Neural progenitor cell (in vitro differentiated cells): ENCODE measurements at regions not wholly inside any gene's neighbourhood (a gene's known extent, or its start where the extent isn't known, plus 50 kb on each side); places are given as distances from the start of the nearest gene placed in this dataset.
A peak's percentile ranks its signal among the peaks of the same experiment; 100 is the strongest.

ENCODE experiments used
- DNase-seq: peaks from one replicate; pipeline ENCODE4 v3.0.0-alpha.2; 2016; ENCODE audit warnings: low spot score
- H2AFZ ChIP-seq: fragments of 200-600 bp; sonication (generic); replicated peaks from 2 replicates; pipeline ENCODE4 v1.6.1; 2016; ENCODE audit warnings: antibody characterized with exemption
- H3F3A ChIP-seq: fragments of 200-600 bp; sonication (generic); 2 replicates; pipeline ENCODE4 v1.6.1; 2016; ENCODE audit warnings: antibody characterized with exemption, low read depth
- H3K27ac ChIP-seq: fragments of 200-600 bp; sonication (generic); 2 replicates; pipeline ENCODE4 v1.5.1; 2016; ENCODE audit warnings: mild to moderate bottlenecking
- H3K27me3 ChIP-seq: fragments of 200-600 bp; sonication (generic); 2 replicates; pipeline ENCODE4 v1.6.1; 2016; ENCODE audit warnings: mild to moderate bottlenecking, moderate library complexity
- H3K36me3 ChIP-seq: fragments of 200-600 bp; sonication (generic); 2 replicates; pipeline ENCODE4 v1.5.1; 2016
- H3K4me1 ChIP-seq: fragments of 200-600 bp; sonication (generic); 2 replicates; pipeline ENCODE4 v1.6.1; 2016; ENCODE audit warnings: mixed run types
- H3K4me2 ChIP-seq: fragments of 200-600 bp; sonication (generic); 2 replicates; pipeline ENCODE4 v1.6.1; 2016
- H3K4me3 ChIP-seq: fragments of 200-600 bp; sonication (generic); 2 replicates; pipeline ENCODE4 v1.5.1; 2016
- H3K79me2 ChIP-seq: fragments of 200-600 bp; sonication (generic); 2 replicates; pipeline ENCODE4 v1.6.1; 2016; ENCODE audit warnings: low read depth
- H3K9ac ChIP-seq: fragments of 200-600 bp; sonication (generic); 2 replicates; pipeline ENCODE4 v1.6.1; 2016
- H3K9me3 ChIP-seq: fragments of 200-600 bp; sonication (generic); 2 replicates; pipeline ENCODE4 v1.5.1; 2016; ENCODE audit warnings: low read depth
- H4K20me1 ChIP-seq: fragments of 200-600 bp; sonication (generic); 2 replicates; pipeline ENCODE4 v1.6.1; 2016; ENCODE audit warnings: low read depth
- H3K27ac Mint-ChIP-seq: 3 replicates; pipeline ENCODE4 v1.8.0; 2021; ENCODE audit warnings: mixed read lengths
- H3K27me3 Mint-ChIP-seq: 2 replicates; pipeline ENCODE4 v1.8.0; 2022; ENCODE audit warnings: low read depth, mild to moderate bottlenecking, inconsistent platforms, moderate library complexity, mixed read lengths; ENCODE audit not compliant: insufficient read depth
- H3K36me3 Mint-ChIP-seq: 3 replicates; pipeline ENCODE4 v1.8.0; 2021; ENCODE audit warnings: mixed read lengths
- H3K4me1 Mint-ChIP-seq: 3 replicates; pipeline ENCODE4 v1.8.0; 2021; ENCODE audit warnings: mixed read lengths
- H3K4me3 Mint-ChIP-seq: 3 replicates; pipeline ENCODE4 v1.8.0; 2021; ENCODE audit warnings: mild to moderate bottlenecking, moderate library complexity, mixed read lengths
- H3K9me3 Mint-ChIP-seq: 3 replicates; pipeline ENCODE4 v1.8.0; 2020; ENCODE audit warnings: mixed read lengths
- CTCF ChIP-seq: fragments of 200-600 bp; sonication (generic); IDR thresholded peaks from 2 replicates; pipeline ENCODE4 v1.5.1; 2017; ENCODE audit warnings: antibody characterized with exemption, mild to moderate bottlenecking
- EZH2 ChIP-seq: fragments of 200-600 bp; sonication (generic); IDR thresholded peaks from 2 replicates; pipeline ENCODE4 v1.6.1; 2017; ENCODE audit warnings: antibody characterized with exemption, mild to moderate bottlenecking, moderate library complexity
- EZH2phosphoT487 ChIP-seq: fragments of 200-600 bp; sonication (generic); IDR thresholded peaks from 2 replicates; pipeline ENCODE4 v1.6.1; 2017; ENCODE audit warnings: antibody characterized with exemption

- Histone ChIP-seq H2AFZ (peak overlapping the region; percentile 65), H3K9ac (no peak overlapping the region), H3F3A (no peaks in the 10 kb centered on the region), H3K4me2 (no peak overlapping the region), H3K27me3 (no peaks in the 10 kb centered on the region), H3K36me3 (no peaks in the 10 kb centered on the region), H4K20me1 (no peaks in the 10 kb centered on the region), H3K9me3 (no peaks in the 10 kb centered on the region), H3K4me1 (no peaks in the 10 kb centered on the region), H3K27ac (no peak overlapping the region), H3K4me3 (no peak overlapping the region), H3K79me2 (no peaks in the 10 kb centered on the region)
- Mint-ChIP-seq H3K9me3 (no peaks in the 10 kb centered on the region), H3K4me1 (peaks cover 4% of the 10 kb centered on the region), H3K36me3 (no peaks in the 10 kb centered on the region), H3K27me3 (peaks cover 3% of the 10 kb centered on the region), H3K4me3 (no peak overlapping the region), H3K27ac (no peak overlapping the region)
- TF ChIP-seq CTCF: peak; percentile 85
- no peak for TF ChIP-seq EZH2
- DNase-seq: peak; percentile 91
These were observed 133.3 kb upstream of the RAI14 start for GRCh38 chr5:34522599-34523386.

- Mint-ChIP-seq H3K4me1 (peaks cover 4% of the 10 kb centered on the region), H3K36me3 (no peaks in the 10 kb centered on the region), H3K27me3 (peaks cover 3% of the 10 kb centered on the region), H3K9me3 (no peaks in the 10 kb centered on the region), H3K4me3 (no peak overlapping the region), H3K27ac (no peak overlapping the region)
- Histone ChIP-seq H2AFZ (peak overlapping the region; percentile 65), H4K20me1 (no peaks in the 10 kb centered on the region), H3K4me1 (no peaks in the 10 kb centered on the region), H3K27me3 (no peaks in the 10 kb centered on the region), H3K79me2 (no peaks in the 10 kb centered on the region), H3F3A (no peaks in the 10 kb centered on the region), H3K4me3 (no peak overlapping the region), H3K36me3 (no peaks in the 10 kb centered on the region), H3K9ac (no peak overlapping the region), H3K4me2 (no peak overlapping the region), H3K9me3 (no peaks in the 10 kb centered on the region), H3K27ac (no peak overlapping the region)
- TF ChIP-seq EZH2 (no peak), EZH2phosphoT487 (no peak), CTCF (no peak)
- no peak for DNase-seq
These were observed 132.8 kb upstream of the RAI14 start for GRCh38 chr5:34523387-34523726.

GRCh38 chr5:34524123-34524522 is 132.0 kb upstream of the RAI14 start:
- Histone ChIP-seq H3K4me1 (no peaks in the 10 kb centered on the region), H3K9ac (no peak overlapping the region), H3K79me2 (no peaks in the 10 kb centered on the region), H3K4me3 (no peak overlapping the region), H3K4me2 (no peak overlapping the region), H2AFZ (no peak overlapping the region), H3K27me3 (no peaks in the 10 kb centered on the region), H3K9me3 (no peaks in the 10 kb centered on the region), H3K36me3 (no peaks in the 10 kb centered on the region), H4K20me1 (no peaks in the 10 kb centered on the region), H3F3A (no peaks in the 10 kb centered on the region), H3K27ac (no peak overlapping the region)
- TF ChIP-seq EZH2 (no peak), CTCF (no peak), EZH2phosphoT487 (no peak)
- peaks cover 4% of the 10 kb centered on the region for H3K4me1 Mint-ChIP-seq
- H3K27ac Mint-ChIP-seq: no peak overlapping the region
- peaks cover 3% of the 10 kb centered on the region for H3K27me3 Mint-ChIP-seq
- DNase-seq: no peak
- no peaks in the 10 kb centered on the region for H3K36me3 Mint-ChIP-seq
- H3K9me3 Mint-ChIP-seq: no peaks in the 10 kb centered on the region
- H3K4me3 Mint-ChIP-seq: no peak overlapping the region
